ENCODE measurements at regions not wholly inside any gene's neighbourhood (a gene's known extent, or its start where the extent isn't known, plus 50 kb on each side); places are given as distances from the start of the nearest gene placed in this dataset.

- no peak overlapping the region for H3K14ac ChIP-seq (ENCODE audit: low read length in 2 of 2)
- 73% methylated on average over 5 of the region's 5 CpGs for WGBS
Measured at GRCh38 chr12:46089414-46090162, 99.2 kb upstream of the SCAF11 start.

GRCh38 chr12:46087916-46088439 lies 97.6 kb upstream of the SCAF11 start:
- no peak for DNase-seq
- H3K9ac ChIP-seq (ENCODE audit: low read length): no peak overlapping the region

More at GRCh38 chr12:46089414-46090162, 99.2 kb upstream of the SCAF11 start:
- Histone ChIP-seq H3K27me3 (ENCODE audit: control insufficient read depth in 1 of 2, insufficient read depth in 1 of 2, low read length in 2 of 2) (no peaks in the 10 kb centered on the region), H2AFZ (ENCODE audit: low read depth, low read length) (no peak overlapping the region), H3K23ac (ENCODE audit: low read length in 2 of 2) (no peak overlapping the region), H2BK12ac (ENCODE audit: low read length in 2 of 2) (no peak overlapping the region), H3K9me3 (ENCODE audit: control insufficient read depth, low read length) (peaks cover 17% of the 10 kb centered on the region), H3K4ac (ENCODE audit: low read depth in 1 of 2, low read length in 2 of 2) (no peak overlapping the region), H2BK5ac (ENCODE audit: low read depth, low read length, poor library complexity, severe bottlenecking) (no peak overlapping the region), H3K18ac (ENCODE audit: low read depth in 1 of 2, low read length in 2 of 2) (no peak overlapping the region), H2AK5ac (ENCODE audit: low read length, severe bottlenecking) (no peak overlapping the region), H3K4me1 (ENCODE audit: control insufficient read depth, insufficient read depth, low read depth, low read length) (no peaks in the 10 kb centered on the region), H3K79me1 (replicated peaks; ENCODE audit: low read length, poor library complexity, severe bottlenecking) (no peaks in the 10 kb centered on the region), H3K9ac (ENCODE audit: low read length) (no peak overlapping the region), H2BK120ac (ENCODE audit: low read depth, low read length) (no peak overlapping the region), H3K4me2 (ENCODE audit: low read length, poor library complexity, severe bottlenecking) (no peak overlapping the region), H3K27ac (ENCODE audit: low read length, poor library complexity, severe bottlenecking) (no peak overlapping the region), H3K4me3 (ENCODE audit: insufficient read depth in 1 of 2, low read depth in 1 of 2, low read length in 2 of 2) (no peak overlapping the region), H4K91ac (ENCODE audit: low read length) (no peak overlapping the region), H4K8ac (ENCODE audit: low read length) (no peak overlapping the region), H2BK15ac (ENCODE audit: low read depth, poor library complexity, severe bottlenecking) (no peak overlapping the region), H3K36me3 (ENCODE audit: control insufficient read depth in 1 of 2, insufficient read depth in 2 of 2, low read depth in 1 of 2, low read length in 2 of 2) (no peaks in the 10 kb centered on the region)
- no peak for DNase-seq

GRCh38 chr12:46084666-46085631 lies 94.6 kb upstream of the SCAF11 start:
- Histone ChIP-seq H3K27me3 (ENCODE audit: control insufficient read depth in 1 of 2, insufficient read depth in 1 of 2, low read length in 2 of 2) (no peaks in the 10 kb centered on the region), H3K14ac (ENCODE audit: low read length in 2 of 2) (no peak overlapping the region), H3K4me2 (ENCODE audit: low read length, poor library complexity, severe bottlenecking) (no peak overlapping the region), H3K9ac (ENCODE audit: low read length) (no peak overlapping the region), H3K18ac (ENCODE audit: low read depth in 1 of 2, low read length in 2 of 2) (no peak overlapping the region), H3K36me3 (ENCODE audit: control insufficient read depth in 1 of 2, insufficient read depth in 2 of 2, low read depth in 1 of 2, low read length in 2 of 2) (no peaks in the 10 kb centered on the region), H3K4me1 (ENCODE audit: control insufficient read depth, insufficient read depth, low read depth, low read length) (no peaks in the 10 kb centered on the region), H2BK12ac (ENCODE audit: low read length in 2 of 2) (no peak overlapping the region), H4K8ac (ENCODE audit: low read length) (no peak overlapping the region), H3K27ac (ENCODE audit: low read length, poor library complexity, severe bottlenecking) (no peak overlapping the region), H2BK120ac (ENCODE audit: low read depth, low read length) (no peak overlapping the region), H2BK15ac (ENCODE audit: low read depth, poor library complexity, severe bottlenecking) (no peak overlapping the region), H3K79me1 (replicated peaks; ENCODE audit: low read length, poor library complexity, severe bottlenecking) (no peaks in the 10 kb centered on the region), H2BK5ac (ENCODE audit: low read depth, low read length, poor library complexity, severe bottlenecking) (no peak overlapping the region), H4K91ac (ENCODE audit: low read length) (no peak overlapping the region), H3K23ac (ENCODE audit: low read length in 2 of 2) (no peak overlapping the region), H3K4me3 (ENCODE audit: insufficient read depth in 1 of 2, low read depth in 1 of 2, low read length in 2 of 2) (no peak overlapping the region), H2AFZ (ENCODE audit: low read depth, low read length) (no peak overlapping the region), H3K9me3 (ENCODE audit: control insufficient read depth, low read length) (peaks cover 26% of the 10 kb centered on the region), H3K4ac (ENCODE audit: low read depth in 1 of 2, low read length in 2 of 2) (no peak overlapping the region), H2AK5ac (ENCODE audit: low read length, severe bottlenecking) (no peak overlapping the region)
- no peak for DNase-seq
- WGBS: 61% methylated on average over 7 of the region's 7 CpGs

More at GRCh38 chr12:46087916-46088439, 97.6 kb upstream of the SCAF11 start:
- Histone ChIP-seq H3K4me1 (ENCODE audit: control insufficient read depth, insufficient read depth, low read depth, low read length) (no peaks in the 10 kb centered on the region), H3K4me3 (ENCODE audit: insufficient read depth in 1 of 2, low read depth in 1 of 2, low read length in 2 of 2) (no peak overlapping the region), H3K4ac (ENCODE audit: low read depth in 1 of 2, low read length in 2 of 2) (no peak overlapping the region), H3K27me3 (ENCODE audit: control insufficient read depth in 1 of 2, insufficient read depth in 1 of 2, low read length in 2 of 2) (no peaks in the 10 kb centered on the region), H2BK15ac (ENCODE audit: low read depth, poor library complexity, severe bottlenecking) (no peak overlapping the region), H4K8ac (ENCODE audit: low read length) (no peak overlapping the region), H3K14ac (ENCODE audit: low read length in 2 of 2) (no peak overlapping the region), H2BK120ac (ENCODE audit: low read depth, low read length) (no peak overlapping the region), H3K9me3 (ENCODE audit: control insufficient read depth, low read length) (peaks cover 26% of the 10 kb centered on the region), H3K36me3 (ENCODE audit: control insufficient read depth in 1 of 2, insufficient read depth in 2 of 2, low read depth in 1 of 2, low read length in 2 of 2) (no peaks in the 10 kb centered on the region), H3K18ac (ENCODE audit: low read depth in 1 of 2, low read length in 2 of 2) (no peak overlapping the region), H2BK12ac (ENCODE audit: low read length in 2 of 2) (no peak overlapping the region), H3K4me2 (ENCODE audit: low read length, poor library complexity, severe bottlenecking) (no peak overlapping the region), H2AFZ (ENCODE audit: low read depth, low read length) (no peak overlapping the region), H3K23ac (ENCODE audit: low read length in 2 of 2) (no peak overlapping the region), H2BK5ac (ENCODE audit: low read depth, low read length, poor library complexity, severe bottlenecking) (no peak overlapping the region), H3K27ac (ENCODE audit: low read length, poor library complexity, severe bottlenecking) (no peak overlapping the region), H4K91ac (ENCODE audit: low read length) (no peak overlapping the region), H3K79me1 (replicated peaks; ENCODE audit: low read length, poor library complexity, severe bottlenecking) (no peaks in the 10 kb centered on the region), H2AK5ac (ENCODE audit: low read length, severe bottlenecking) (no peak overlapping the region)
- WGBS: 35% methylated on average over 1 of the region's 1 CpG

Measured in mesenchymal stem cell (in vitro differentiated cells and primary cell).